Stimulated activated CD4-positive, alpha-beta T cell treated with anti-CD3 and anti-CD28 coated beads, Interleukin-1b, Interleukin-23, amount 100 ng/mL, for 24 hours (primary cell): ENCODE measurements at regions not wholly inside any gene's neighbourhood (a gene's known extent, or its start where the extent isn't known, plus 50 kb on each side); places are given as distances from the start of the nearest gene placed in this dataset.

Experiments
- DNase-seq, 4 experiments: peaks; one replicate each; pipeline ENCODE4 v3.0.0-alpha.2; 2020; ENCODE audit warnings: low read depth in 4 of 4, low spot score in 1 of 4

- DNase-seq = no peak
Measured at GRCh38 chr20:4521170-4521968, 164.9 kb upstream of the PRNP start.

DNA sequence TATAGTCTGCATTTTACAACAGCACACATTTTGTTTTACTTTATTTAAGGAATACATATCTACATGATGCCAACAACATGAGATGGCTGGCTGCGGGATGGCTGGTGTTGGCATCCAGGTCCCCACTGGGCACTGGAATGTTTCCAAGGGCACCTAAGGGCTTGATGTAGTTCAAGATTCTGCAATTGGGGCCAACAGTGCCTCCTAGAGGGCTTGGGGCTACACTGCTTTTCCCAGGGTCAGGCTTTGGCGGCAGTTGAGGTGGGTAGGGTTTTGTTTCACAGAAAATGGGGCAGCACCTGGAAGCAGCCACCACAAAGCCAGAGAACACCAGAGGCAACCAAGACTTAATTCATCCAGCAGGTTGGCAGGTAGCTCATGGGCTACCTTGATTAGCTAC lies 166.7 kb upstream of the PRNP start:
- peak in 1 of 4 experiments; percentile 6 for DNase-seq

DNA sequence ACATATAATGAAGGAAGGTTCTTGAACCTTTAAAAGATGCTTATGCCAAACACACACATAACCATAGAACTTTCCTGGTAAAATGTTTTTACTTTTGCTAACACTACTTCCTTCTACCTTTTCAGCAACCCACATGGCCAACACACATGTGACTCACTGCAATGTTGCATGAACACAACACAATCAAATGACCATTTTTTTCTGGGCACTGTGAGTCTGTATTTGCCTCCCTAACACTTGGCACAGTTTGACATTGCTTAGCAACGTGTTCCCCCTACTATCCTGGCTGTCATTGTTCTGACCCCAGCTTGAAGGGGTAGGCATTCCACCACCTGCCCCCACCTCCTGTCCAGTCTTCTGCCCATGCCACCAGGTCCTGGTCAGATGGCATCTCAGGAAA lies 169.4 kb upstream of the PRNP start:
- DNase-seq = no peak

- DNase-seq = no peak
Measured at GRCh38 chr20:4513720-4514119, 172.5 kb upstream of the PRNP start.

DNA sequence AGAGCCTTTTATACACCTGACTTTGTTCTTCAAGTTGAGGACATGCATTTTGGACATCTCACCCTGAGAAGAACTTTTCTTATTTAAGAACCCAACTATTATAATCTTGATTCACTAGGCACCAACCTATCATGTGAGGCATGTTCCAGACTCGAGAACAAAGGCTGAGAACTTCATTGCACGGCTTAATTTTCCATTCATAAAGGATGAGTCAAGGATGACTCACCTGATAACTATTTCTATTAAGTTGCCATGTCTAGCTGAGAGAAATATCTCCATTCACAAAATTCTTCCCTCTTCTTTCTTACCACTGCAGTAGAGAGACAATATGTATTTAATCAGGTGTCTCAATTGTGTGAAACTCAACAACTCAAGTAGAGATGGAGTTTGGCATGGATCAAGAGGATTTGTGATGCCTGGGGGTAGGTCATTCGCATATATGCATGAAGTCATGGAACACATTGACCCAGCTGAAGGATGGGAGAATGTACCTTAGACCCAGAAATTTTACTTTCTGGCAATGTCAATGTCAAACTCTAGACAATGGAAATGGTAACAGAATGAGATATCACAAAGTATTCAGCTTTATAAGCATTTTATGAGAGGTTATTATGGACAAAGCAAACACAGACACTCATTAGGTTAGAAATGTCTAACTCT lies 173.2 kb upstream of the PRNP start:
- no peak for DNase-seq

DNA sequence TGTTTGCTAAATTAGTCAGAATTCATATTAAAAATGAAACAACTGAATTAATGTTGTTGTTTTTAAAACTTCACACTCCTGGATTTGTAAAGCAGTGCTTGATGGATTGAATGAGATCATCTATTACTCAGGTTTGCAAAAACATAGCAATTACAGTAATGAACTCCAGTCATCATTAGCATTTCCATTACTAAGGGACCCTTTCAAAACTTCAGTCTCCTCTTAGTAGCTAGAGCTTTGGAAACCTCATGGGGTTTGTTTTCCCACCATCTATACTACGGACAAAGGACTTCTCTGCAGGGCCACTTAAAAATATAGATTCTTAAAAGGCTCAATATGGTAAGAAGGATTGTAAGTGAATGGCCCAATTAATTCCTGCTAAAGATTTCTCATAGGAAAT lies 174.5 kb upstream of the PRNP start:
- DNase-seq = no peak

DNA sequence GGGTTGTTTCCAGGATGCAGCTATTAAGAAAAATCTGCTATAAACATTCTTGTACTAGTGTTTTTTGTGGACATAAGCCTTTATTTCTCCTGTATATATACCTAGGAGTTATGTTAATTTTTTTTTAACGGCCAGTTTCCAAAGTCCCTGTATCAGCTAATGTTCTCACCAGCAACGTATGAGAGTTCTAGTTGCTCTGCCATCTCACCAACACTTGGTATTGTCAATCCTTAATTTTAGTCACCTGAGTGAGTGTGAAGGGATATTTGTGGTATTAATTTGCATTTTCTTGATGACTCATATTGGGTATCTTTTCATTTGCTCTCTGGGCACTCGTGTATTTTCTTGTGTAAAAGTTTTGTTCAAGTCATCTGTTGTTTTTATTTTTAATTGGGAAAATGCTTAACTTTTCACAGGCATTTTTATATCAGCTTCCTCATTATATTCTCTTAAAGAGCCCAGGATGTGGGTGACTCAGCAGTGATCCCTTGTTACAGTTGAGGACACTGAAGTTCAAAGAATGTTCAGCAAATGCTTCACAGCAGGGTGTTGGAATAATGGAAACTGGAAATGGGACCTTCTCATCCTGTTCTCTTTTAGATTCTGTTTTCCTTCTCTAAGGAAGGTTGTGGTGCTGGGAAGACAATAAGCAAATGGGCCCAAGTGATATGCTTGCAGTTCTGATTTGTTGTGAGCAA lies 176.3 kb upstream of the PRNP start:
- DNase-seq = no peak

GRCh38 chr20:4508773-4509172 lies 177.5 kb upstream of the PRNP start:
- DNase-seq = no peak

DNA sequence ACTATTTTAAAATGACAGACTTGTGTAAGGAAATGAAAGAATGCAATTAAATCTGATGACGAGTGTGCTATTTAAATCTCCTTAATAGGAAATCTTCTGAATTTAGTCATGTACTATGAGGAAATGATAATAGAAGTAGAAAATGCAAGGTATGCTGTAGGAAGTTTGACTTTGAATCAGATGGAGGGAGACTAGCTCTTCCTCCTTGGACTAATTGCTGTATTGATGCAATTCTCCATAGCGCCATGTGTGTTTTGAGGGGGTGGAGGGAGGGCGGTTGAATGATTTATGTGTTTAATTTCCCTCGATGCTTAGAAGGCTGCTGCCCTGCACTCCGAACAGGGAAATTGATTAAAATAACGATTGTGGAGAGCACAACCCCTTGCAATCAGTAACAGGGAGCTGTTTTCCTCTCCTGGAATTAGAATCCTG lies 179.0 kb upstream of the PRNP start:
- DNase-seq = no peak

DNA sequence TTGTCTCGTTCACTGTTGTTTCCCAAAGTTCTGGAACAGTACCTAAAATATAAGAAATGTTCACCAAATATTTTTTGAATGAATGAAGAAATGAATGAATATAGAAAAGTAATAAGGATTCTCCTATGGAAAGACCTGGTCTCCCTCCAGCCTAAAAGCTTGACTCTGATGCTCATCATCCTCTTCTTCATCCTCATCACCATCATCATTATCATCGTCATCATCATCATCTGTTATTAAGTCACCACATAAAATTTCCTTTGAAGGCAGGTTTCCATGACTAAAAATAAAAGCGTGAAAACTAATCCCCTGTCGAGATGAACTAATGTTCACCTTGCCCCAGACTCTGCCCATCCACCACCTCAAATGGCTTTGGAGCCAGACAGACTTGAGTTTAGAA lies 181.4 kb upstream of the PRNP start:
- DNase-seq = no peak

DNA sequence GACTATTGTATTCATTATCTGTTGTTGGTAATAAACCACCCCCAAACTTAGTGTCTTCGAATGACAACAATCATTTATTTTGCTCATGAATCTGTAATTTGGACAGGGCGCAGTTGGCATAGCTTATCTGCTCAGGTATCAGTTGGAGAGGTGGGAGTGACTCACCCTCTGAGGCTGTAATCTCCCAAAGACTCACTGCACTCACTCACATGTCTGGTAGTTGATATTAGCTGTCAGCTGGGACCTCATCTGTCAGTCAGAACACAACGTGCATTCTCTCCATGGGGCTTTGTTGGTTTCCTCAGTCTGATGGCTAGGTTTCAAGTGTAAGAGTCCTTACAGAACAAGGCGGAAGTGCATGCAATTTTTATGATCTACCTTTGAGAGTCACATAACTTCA lies 183.5 kb upstream of the PRNP start:
- DNase-seq = no peak

GRCh38 chr20:4493386-4493785 lies 192.9 kb upstream of the PRNP start:
- no peak for DNase-seq

DNA sequence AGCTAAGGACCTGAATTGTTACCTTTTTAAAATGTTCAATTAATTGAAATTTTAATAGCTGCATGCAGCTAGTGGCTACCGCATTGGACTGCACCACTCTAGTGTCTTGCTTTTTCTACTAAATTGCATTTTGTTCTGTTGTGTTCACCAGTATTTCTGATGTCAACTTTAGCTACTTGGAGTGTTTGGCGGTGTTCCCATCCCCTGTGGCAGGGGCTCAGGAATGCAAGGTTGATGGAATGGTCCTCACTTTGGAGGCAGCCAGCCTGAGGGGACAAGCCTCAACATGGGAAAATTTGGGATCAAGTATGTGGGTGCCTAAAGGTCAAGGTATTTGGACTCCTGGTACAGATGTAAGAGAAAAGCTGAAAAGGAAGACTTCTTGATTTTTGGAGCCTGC lies 194.6 kb upstream of the PRNP start:
- no peak for DNase-seq

DNA sequence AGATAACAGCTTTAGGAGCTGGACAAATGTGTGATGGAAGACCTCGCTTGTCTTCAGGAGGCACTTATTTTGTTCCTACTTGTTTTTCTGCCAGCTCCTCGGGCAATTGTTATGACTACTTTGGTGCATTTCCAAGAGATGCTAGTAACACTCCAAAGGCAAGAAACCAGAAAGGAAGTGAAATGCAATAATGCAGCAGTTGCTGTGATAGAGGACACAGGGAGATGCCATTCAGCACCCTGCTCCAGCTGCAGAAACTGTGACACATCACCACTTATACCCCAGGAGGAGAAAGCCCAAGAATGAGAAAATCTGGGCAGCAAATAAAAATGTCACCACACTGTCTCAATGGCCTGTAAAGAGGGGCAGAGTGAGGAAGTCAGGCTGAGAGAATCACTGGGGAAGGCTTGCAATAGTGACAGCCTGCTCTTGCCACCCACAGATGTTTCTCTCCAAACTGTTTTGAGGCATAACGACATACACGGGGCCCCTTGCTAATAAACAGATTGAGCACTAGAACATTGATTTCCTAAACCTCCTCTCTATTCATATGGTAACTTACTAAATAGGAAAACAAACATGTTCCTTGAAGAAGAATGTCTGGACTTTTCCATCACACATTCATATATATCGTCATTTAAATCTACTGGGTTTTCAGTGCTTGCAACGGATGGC lies 195.5 kb upstream of the PRNP start:
- DNase-seq = no peak

DNA sequence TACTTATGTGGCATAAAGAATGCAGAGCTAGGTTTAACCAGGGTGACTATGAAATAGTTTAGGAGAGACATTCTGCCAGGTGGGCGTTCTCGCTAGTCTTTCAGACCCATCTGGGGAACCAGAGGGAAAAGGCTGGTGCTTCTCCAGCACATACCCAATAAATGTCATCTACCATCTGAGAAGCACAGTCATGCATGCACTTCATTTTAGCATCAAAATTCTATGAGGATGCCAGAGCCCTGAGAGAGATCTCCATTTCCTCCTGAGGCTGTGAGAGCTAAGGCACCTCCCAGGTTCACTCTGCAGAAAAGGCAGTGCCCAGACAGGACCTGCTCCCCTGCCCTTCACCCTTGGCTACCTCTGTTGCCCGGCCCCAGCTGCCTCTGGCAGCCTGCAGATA lies 196.2 kb upstream of the PRNP start:
- no peak for DNase-seq

DNA sequence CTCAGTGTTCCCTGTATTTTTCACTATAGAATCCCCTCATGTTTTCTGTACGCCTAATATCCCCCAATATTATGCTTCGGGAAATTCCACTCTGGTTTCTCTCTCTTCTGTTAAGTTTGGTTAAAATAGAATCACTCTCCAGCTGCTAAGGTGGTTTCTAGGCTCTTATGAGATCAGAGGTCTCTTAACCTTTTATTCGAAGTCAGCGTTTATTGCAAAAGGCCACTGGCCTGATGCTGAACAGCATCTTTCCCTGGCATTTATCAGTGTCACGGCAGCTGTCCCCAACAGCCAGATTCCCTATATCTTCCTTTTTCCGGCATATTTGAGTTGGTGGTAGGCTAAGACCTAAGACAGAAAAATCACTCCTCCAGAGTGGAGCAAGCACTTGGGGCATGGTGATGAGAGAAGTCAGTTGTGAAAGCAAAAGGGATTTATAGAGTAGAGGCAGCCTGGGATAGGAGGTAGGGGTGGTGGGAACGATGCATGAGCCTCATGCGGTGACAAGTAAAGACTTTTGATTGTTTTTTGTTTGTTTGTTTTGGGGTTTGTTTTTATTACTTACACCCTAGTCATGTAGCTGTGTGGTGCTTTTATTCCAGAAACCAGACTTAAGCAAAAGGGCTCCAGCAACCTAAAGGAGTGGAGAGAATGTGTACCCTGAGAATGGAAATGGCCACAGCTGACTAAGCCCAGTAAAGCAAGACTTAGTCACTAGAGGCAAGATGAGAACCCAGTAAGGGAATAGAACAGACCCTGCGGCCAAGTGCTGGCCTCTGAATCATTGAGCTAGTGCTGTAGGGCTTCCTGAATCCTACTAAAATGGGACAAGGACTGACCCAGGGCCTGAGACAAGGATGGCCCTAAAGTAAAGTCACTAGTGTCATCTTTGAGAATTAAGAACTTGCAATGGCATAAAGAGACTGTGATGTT lies 197.6 kb upstream of the PRNP start:
- DNase-seq = no peak

- DNase-seq = no peak
Measured at GRCh38 chr20:4484379-4484997, 201.8 kb upstream of the PRNP start.

DNA sequence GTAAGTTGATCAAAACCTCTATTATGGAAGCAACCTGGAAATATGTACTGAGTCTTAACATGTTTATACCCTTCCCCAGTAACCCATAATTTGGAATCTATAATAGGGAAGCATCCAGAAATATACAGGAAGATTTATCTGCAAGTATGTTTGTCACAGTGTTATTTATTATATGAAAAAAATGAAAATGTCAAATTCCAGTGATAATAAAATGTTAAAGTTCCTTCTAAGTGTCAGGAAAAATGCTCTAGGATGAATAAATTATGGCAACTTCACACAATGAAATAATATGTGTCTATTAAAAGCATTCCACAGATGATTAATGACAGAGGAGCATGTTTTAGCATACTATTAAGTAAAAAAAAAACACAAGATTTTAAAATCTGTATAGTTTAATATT lies 202.3 kb upstream of the PRNP start:
- no peak for DNase-seq

DNA sequence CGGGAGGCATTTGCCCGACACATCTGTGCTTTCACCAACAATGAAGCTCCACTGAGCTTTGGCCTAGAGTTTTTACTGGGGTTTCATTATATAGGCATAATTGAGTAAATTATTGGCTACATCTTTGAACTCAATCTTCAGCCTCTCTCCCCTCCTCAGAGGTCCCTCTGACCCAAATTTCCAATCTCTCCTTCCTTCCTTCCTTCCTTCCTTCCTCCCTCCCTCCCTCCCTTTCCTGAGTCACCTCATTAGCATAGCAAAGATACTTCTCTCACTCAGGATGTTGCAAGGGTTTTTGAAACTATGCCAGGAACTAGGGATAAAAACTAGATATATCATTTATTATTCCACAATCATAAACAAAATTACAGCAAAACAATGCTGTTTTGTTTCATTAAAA lies 202.8 kb upstream of the PRNP start:
- DNase-seq = no peak

DNA sequence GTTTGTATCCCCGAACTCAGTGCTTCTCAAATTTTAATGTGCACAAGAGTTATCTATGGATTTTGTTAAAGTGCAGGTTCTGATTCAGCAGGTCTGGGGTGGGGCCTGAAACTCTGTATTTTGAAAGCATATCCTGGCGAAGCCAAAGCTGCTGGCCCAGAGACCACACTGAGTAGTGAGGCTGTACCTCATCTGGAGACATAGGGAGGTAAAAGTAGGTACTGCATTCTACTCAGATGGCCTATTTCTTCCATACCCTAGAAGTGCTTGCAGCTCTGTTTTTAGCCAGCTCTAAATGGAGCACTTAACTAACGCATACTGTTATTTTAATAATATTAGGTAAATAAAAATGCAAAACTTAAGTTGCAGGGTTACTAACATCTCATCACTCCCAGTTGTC lies 206.2 kb upstream of the PRNP start:
- DNase-seq = no peak
